ENCODE measurements at regions not wholly inside any gene's neighbourhood (a gene's known extent, or its start where the extent isn't known, plus 50 kb on each side); places are given as distances from the start of the nearest gene placed in this dataset.

GRCh38 chr1:234546387-234546704 is 63.6 kb downstream of the IRF2BP2 start:
- no peak for FAIRE-seq
- dilution Hi-C loops (cut with MboI; ENCODE audit: extremely low pct_ligation_motif_present, low sequenced_read_pairs): no loop called here
- H3K27me3 ChIP-seq (ENCODE audit: control insufficient read depth, extremely low read depth, insufficient read depth, low read length): no peaks in the 10 kb centered on the region

GRCh38 chr1:234545517-234546386 is 64.2 kb downstream of the IRF2BP2 start:
- Histone ChIP-seq H4K20me1 (ENCODE audit: control insufficient read depth, extremely low read depth, insufficient read depth, low read length) (no peaks in the 10 kb centered on the region), H3K27me3 (ENCODE audit: control insufficient read depth, extremely low read depth, insufficient read depth, low read length) (no peaks in the 10 kb centered on the region), H3K4me1 (ENCODE audit: control insufficient read depth, extremely low read depth, insufficient read depth, low read length) (peaks cover 33% of the 10 kb centered on the region), H3K9me3 (ENCODE audit: control insufficient read depth, low read depth, low read length) (no peaks in the 10 kb centered on the region), H3K27ac (ENCODE audit: control insufficient read depth, insufficient read depth, low read length) (no peak overlapping the region), H3K36me3 (ENCODE audit: control insufficient read depth in 2 of 2, extremely low read depth in 1 of 2, insufficient read depth in 2 of 2, low read length in 2 of 2) (no peaks in the 10 kb centered on the region), H3K79me2 (ENCODE audit: control insufficient read depth, insufficient read depth, low read length) (no peaks in the 10 kb centered on the region), H3K9me1 (ENCODE audit: control insufficient read depth, extremely low read depth, insufficient read depth, low read length) (no peaks in the 10 kb centered on the region), H3K9ac (ENCODE audit: control insufficient read depth, extremely low read depth, insufficient read depth, low read length) (no peak overlapping the region), H2AFZ (ENCODE audit: control insufficient read depth, low read length) (no peak overlapping the region), H3K4me3 (ENCODE audit: control insufficient read depth in 2 of 3, extremely low read depth in 1 of 3, insufficient read depth in 2 of 3, low read depth in 1 of 3, low read length in 3 of 3) (no peak overlapping the region), H3K4me2 (ENCODE audit: control insufficient read depth, extremely low read depth, insufficient read depth, low read depth, low read length) (no peak overlapping the region)
- TF ChIP-seq CTCF (optimal IDR thresholded peaks at IDR 0.05 in 1 of 3, IDR thresholded peaks at IDR 0.05 in 1 of 3, conservative IDR thresholded peaks at IDR 0.05 in 1 of 3; ENCODE audit: extremely low read depth in 1 of 3, insufficient read depth in 2 of 3, low read length in 3 of 3) (no peak), EZH2 (IDR thresholded peaks at IDR 0.05; ENCODE audit: low read length) (no peak)
- no peak for DNase-seq (ENCODE audit: low read depth, low spot score)
- dilution Hi-C loops (cut with MboI; ENCODE audit: extremely low pct_ligation_motif_present, low sequenced_read_pairs): no loop called here
- FAIRE-seq: no peak

More at GRCh38 chr1:234546387-234546704, 63.6 kb downstream of the IRF2BP2 start:
- Histone ChIP-seq H3K79me2 (ENCODE audit: control insufficient read depth, insufficient read depth, low read length) (no peaks in the 10 kb centered on the region), H3K9me3 (ENCODE audit: control insufficient read depth, low read depth, low read length) (no peaks in the 10 kb centered on the region), H2AFZ (ENCODE audit: control insufficient read depth, low read length) (no peak overlapping the region), H3K4me3 (ENCODE audit: control insufficient read depth in 2 of 3, extremely low read depth in 1 of 3, insufficient read depth in 2 of 3, low read depth in 1 of 3, low read length in 3 of 3) (no peak overlapping the region), H4K20me1 (ENCODE audit: control insufficient read depth, extremely low read depth, insufficient read depth, low read length) (no peaks in the 10 kb centered on the region), H3K9me1 (ENCODE audit: control insufficient read depth, extremely low read depth, insufficient read depth, low read length) (no peaks in the 10 kb centered on the region), H3K9ac (ENCODE audit: control insufficient read depth, extremely low read depth, insufficient read depth, low read length) (no peak overlapping the region), H3K27ac (ENCODE audit: control insufficient read depth, insufficient read depth, low read length) (no peak overlapping the region), H3K4me1 (ENCODE audit: control insufficient read depth, extremely low read depth, insufficient read depth, low read length) (peaks cover 27% of the 10 kb centered on the region), H3K4me2 (ENCODE audit: control insufficient read depth, extremely low read depth, insufficient read depth, low read depth, low read length) (no peak overlapping the region), H3K36me3 (ENCODE audit: control insufficient read depth in 2 of 2, extremely low read depth in 1 of 2, insufficient read depth in 2 of 2, low read length in 2 of 2) (no peaks in the 10 kb centered on the region)
- no peak for DNase-seq (ENCODE audit: low read depth, low spot score)
- TF ChIP-seq EZH2 (IDR thresholded peaks at IDR 0.05; ENCODE audit: low read length): no peak
- no peak for TF ChIP-seq CTCF (optimal IDR thresholded peaks at IDR 0.05 in 1 of 3, IDR thresholded peaks at IDR 0.05 in 1 of 3, conservative IDR thresholded peaks at IDR 0.05 in 1 of 3; ENCODE audit: extremely low read depth in 1 of 3, insufficient read depth in 2 of 3, low read length in 3 of 3)

Data from keratinocyte (primary cell).